Neural cell (in vitro differentiated cells): ENCODE measurements at regions not wholly inside any gene's neighbourhood (a gene's known extent, or its start where the extent isn't known, plus 50 kb on each side); places are given as distances from the start of the nearest gene placed in this dataset.

Experiments used
- H2AFZ ChIP-seq: fragments of 200-600, 300-800 bp; sonication (generic), shearing (Covaris generic); 2 replicates; pipeline ENCODE4 v1.6.0; 2014; ENCODE audit warnings: low read depth, mild to moderate bottlenecking, antibody characterized with exemption, low read length, moderate library complexity
- H3F3A ChIP-seq: fragments of 200-600 bp; shearing (Covaris generic); 2 replicates; pipeline ENCODE4 v1.6.1; 2016; ENCODE audit warnings: mild to moderate bottlenecking, moderate library complexity, mixed read lengths, antibody characterized with exemption, low read length; ENCODE audit not compliant: insufficient read depth, poor library complexity, severe bottlenecking
- H3K27ac ChIP-seq: fragments of 200-600, 300-800 bp; sonication (generic), shearing (Covaris generic); 2 replicates; pipeline ENCODE4 v1.5.1; 2014; ENCODE audit warnings: mild to moderate bottlenecking, low read length, moderate library complexity
- H3K27me3 ChIP-seq: fragments of 300-800, 200-600 bp; sonication (generic), shearing (Covaris generic); 2 replicates; pipeline ENCODE4 v1.6.0; 2014; ENCODE audit warnings: mild to moderate bottlenecking, low read depth, low read length, moderate library complexity; ENCODE audit not compliant: insufficient read depth
- H3K36me3 ChIP-seq: fragments of 300-800, 200-600 bp; sonication (generic), shearing (Covaris generic); 2 replicates; pipeline ENCODE4 v1.5.1; 2014; ENCODE audit warnings: mild to moderate bottlenecking, antibody characterized with exemption, low read length, moderate library complexity; ENCODE audit not compliant: insufficient read depth
- H3K4me2 ChIP-seq: fragments of 300-800, 200-600 bp; sonication (generic), shearing (Covaris generic); 2 replicates; pipeline ENCODE4 v1.6.0; 2014; ENCODE audit warnings: mild to moderate bottlenecking, low read length
- H3K4me3 ChIP-seq: fragments of 300-800, 200-600 bp; sonication (generic), shearing (Covaris generic); 2 replicates; pipeline ENCODE4 v1.5.1; 2014; ENCODE audit warnings: mild to moderate bottlenecking, low read length, moderate library complexity
- H3K79me2 ChIP-seq: fragments of 200-600 bp; shearing (Covaris generic); replicated peaks from 2 replicates; pipeline ENCODE4 v1.6.0; 2014; ENCODE audit warnings: mild to moderate bottlenecking, low read length, moderate library complexity; ENCODE audit not compliant: insufficient read depth
- H3K9ac ChIP-seq: fragments of 300-800, 200-600 bp; sonication (generic), shearing (Covaris generic); 2 replicates; pipeline ENCODE4 v1.6.1; 2016; ENCODE audit warnings: mild to moderate bottlenecking, low read length, mixed read lengths
- H3K9me2 ChIP-seq: fragments of 200-600 bp; shearing (Covaris generic); 2 replicates; pipeline ENCODE4 v1.6.1; 2016; ENCODE audit warnings: mild to moderate bottlenecking, low read length, mixed read lengths; ENCODE audit not compliant: insufficient read depth
- H3K9me3 ChIP-seq: fragments of 200-600, 300-800 bp; sonication (generic), shearing (Covaris generic); 2 replicates; pipeline ENCODE4 v1.6.1; 2016; ENCODE audit warnings: mild to moderate bottlenecking, mixed run types, low read length, moderate library complexity, mixed read lengths
- H4K20me1 ChIP-seq: fragments of 200-600 bp; shearing (Covaris generic); 2 replicates; pipeline ENCODE4 v1.6.1; 2016; ENCODE audit warnings: mild to moderate bottlenecking, mixed run types; ENCODE audit not compliant: insufficient read depth
- CTCF ChIP-seq: fragments of 450-650 bp; IDR thresholded peaks from 2 replicates; pipeline ENCODE4 v1.5.1; 2014; ENCODE audit warnings: antibody characterized with exemption, mild to moderate bottlenecking, moderate library complexity; ENCODE audit not compliant: poor library complexity, severe bottlenecking
- EP300 ChIP-seq: fragments of 450-650 bp; conservative IDR thresholded peaks from 2 replicates; pipeline ENCODE4 v1.6.1; 2014; ENCODE audit warnings: antibody characterized with exemption, mild to moderate bottlenecking, moderate library complexity; ENCODE audit not compliant: poor library complexity, severe bottlenecking
- EZH2 ChIP-seq: fragments of 200-600, 300-800 bp; shearing (Covaris generic), sonication (generic); IDR thresholded peaks from 2 replicates; pipeline ENCODE4 v1.6.1; 2014; ENCODE audit warnings: antibody characterized with exemption, low read length, borderline replicate concordance, mild to moderate bottlenecking; ENCODE audit not compliant: insufficient read depth, poor library complexity, severe bottlenecking
- MXI1 ChIP-seq: fragments of 450-650 bp; conservative IDR thresholded peaks from 2 replicates; pipeline ENCODE4 v1.6.1; 2014; ENCODE audit warnings: antibody characterized with exemption, mild to moderate bottlenecking; ENCODE audit not compliant: poor library complexity, severe bottlenecking
- POLR2AphosphoS5 ChIP-seq: IDR thresholded peaks from 2 replicates; pipeline ENCODE4 v1.6.1; 2012
- RAD21 ChIP-seq: fragments of 450-650 bp; conservative IDR thresholded peaks from 2 replicates; pipeline ENCODE4 v1.6.1; 2014; ENCODE audit warnings: antibody characterized with exemption, mild to moderate bottlenecking, moderate library complexity
- REST ChIP-seq: IDR thresholded peaks from 2 replicates; pipeline ENCODE4 v1.6.1; 2012; ENCODE audit warnings: borderline replicate concordance
- SMC3 ChIP-seq: fragments of 450-650 bp; conservative IDR thresholded peaks from 2 replicates; pipeline ENCODE4 v1.6.1; 2014; ENCODE audit warnings: antibody characterized with exemption, mild to moderate bottlenecking, moderate library complexity; ENCODE audit not compliant: poor library complexity
- TAF1 ChIP-seq: IDR thresholded peaks from 2 replicates; pipeline ENCODE4 v1.6.1; 2012; ENCODE audit warnings: low read depth

- H3K9ac ChIP-seq: no peak overlapping the region
- no peaks in the 10 kb centered on the region for H3K27me3 ChIP-seq
- H3K79me2 ChIP-seq: no peaks in the 10 kb centered on the region
- no peaks in the 10 kb centered on the region for H3K36me3 ChIP-seq
- no peak overlapping the region for H3K4me2 ChIP-seq
- TF ChIP-seq POLR2AphosphoS5 (no peak), EP300 (no peak), EZH2 (no peak), CTCF (no peak), MXI1 (no peak), REST (no peak), RAD21 (no peak), TAF1 (no peak), SMC3 (no peak)
- no peak overlapping the region for H3K27ac ChIP-seq
- H3K4me3 ChIP-seq: no peak overlapping the region
- H3K9me2 ChIP-seq: no peaks in the 10 kb centered on the region
- no peaks in the 10 kb centered on the region for H3K9me3 ChIP-seq
- H4K20me1 ChIP-seq: no peaks in the 10 kb centered on the region
- H2AFZ ChIP-seq: no peak overlapping the region
- no peaks in the 10 kb centered on the region for H3F3A ChIP-seq
These were observed 1825.7 kb upstream of the ADGRL3 start for GRCh38 chr4:59374416-59374815.

- Histone ChIP-seq H3F3A (no peaks in the 10 kb centered on the region), H3K4me3 (no peak overlapping the region), H3K27ac (no peak overlapping the region), H3K4me2 (no peak overlapping the region), H2AFZ (no peak overlapping the region), H3K9me2 (no peaks in the 10 kb centered on the region), H3K9ac (no peak overlapping the region), H3K79me2 (no peaks in the 10 kb centered on the region), H3K9me3 (no peaks in the 10 kb centered on the region), H3K27me3 (no peaks in the 10 kb centered on the region), H3K36me3 (no peaks in the 10 kb centered on the region), H4K20me1 (no peaks in the 10 kb centered on the region)
- no peak for TF ChIP-seq CTCF
- TF ChIP-seq EP300: no peak
- TF ChIP-seq SMC3: no peak
- TF ChIP-seq REST: no peak
- no peak for TF ChIP-seq EZH2
- no peak for TF ChIP-seq MXI1
- no peak for TF ChIP-seq RAD21
These were observed 1819.2 kb upstream of the ADGRL3 start for GRCh38 chr4:59380841-59381366.
